ENCODE measurements at regions not wholly inside any gene's neighbourhood (a gene's known extent, or its start where the extent isn't known, plus 50 kb on each side); places are given as distances from the start of the nearest gene placed in this dataset.

DNA sequence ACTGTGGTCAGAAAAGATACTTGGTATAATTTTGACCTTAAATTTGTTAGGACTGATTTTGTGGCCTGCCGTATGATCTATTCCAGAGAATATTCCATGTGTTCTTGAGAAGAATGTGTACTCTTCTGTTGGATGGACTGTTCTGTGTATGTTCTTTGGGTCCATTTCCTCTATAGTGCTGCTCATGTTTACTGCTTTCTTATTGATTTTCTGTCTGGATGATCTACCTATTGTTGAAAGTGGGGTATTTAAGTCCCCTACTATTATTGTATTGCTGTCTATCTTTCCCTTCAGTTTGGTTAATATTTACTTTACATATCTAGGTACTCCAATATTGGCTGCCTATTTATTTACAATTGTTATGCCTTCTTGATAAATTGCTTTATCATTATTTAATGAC lies 298.4 kb downstream of the BCKDHB start:
- H3K36me3 ChIP-seq (ENCODE audit: insufficient read depth, low read length), result no peaks in the 10 kb centered on the region
- H3K27ac ChIP-seq, result no peak overlapping the region
- H3K4me3 ChIP-seq, result no peak overlapping the region
- TF ChIP-seq FOXP2 (optimal IDR thresholded peaks at IDR 0.05; ENCODE audit: control extremely low read depth, extremely low read length, insufficient read depth) (no peak), POLR2AphosphoS5 (IDR thresholded peaks at IDR 0.05; ENCODE audit: borderline replicate concordance, low read depth, low read length) (no peak), EZH2 (IDR thresholded peaks at IDR 0.05) (no peak)
- no peaks in the 10 kb centered on the region for H3K9me3 ChIP-seq (ENCODE audit: low read depth, low read length)
- no peak overlapping the region for H3K9ac ChIP-seq (ENCODE audit: insufficient read length)
- no peak for DNase-seq (ENCODE audit: low read depth, low spot score)

DNA sequence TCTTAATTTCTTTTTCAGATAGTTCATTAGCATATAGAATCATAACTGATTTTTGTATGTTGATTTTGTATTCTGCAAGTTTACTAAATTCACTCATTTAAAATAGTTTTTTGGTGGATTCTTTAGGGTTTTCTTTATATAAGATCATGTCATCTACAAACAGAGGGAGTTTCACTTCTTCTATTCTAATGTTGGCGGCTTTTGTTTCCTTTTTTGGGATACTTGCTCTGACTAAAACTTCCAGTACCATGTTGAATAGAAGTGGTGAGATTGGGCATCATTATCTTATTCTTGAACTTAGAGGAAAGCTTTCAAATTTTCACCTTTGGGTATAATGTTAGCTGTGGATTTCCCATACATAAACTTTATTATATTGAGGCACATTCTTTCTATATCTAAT lies 296.9 kb downstream of the BCKDHB start:
- TF ChIP-seq POLR2AphosphoS5 (IDR thresholded peaks at IDR 0.05; ENCODE audit: borderline replicate concordance, low read depth, low read length) (no peak), FOXP2 (optimal IDR thresholded peaks at IDR 0.05; ENCODE audit: control extremely low read depth, extremely low read length, insufficient read depth) (no peak), EZH2 (IDR thresholded peaks at IDR 0.05) (no peak)
- no peak for DNase-seq (ENCODE audit: low read depth, low spot score)

DNA sequence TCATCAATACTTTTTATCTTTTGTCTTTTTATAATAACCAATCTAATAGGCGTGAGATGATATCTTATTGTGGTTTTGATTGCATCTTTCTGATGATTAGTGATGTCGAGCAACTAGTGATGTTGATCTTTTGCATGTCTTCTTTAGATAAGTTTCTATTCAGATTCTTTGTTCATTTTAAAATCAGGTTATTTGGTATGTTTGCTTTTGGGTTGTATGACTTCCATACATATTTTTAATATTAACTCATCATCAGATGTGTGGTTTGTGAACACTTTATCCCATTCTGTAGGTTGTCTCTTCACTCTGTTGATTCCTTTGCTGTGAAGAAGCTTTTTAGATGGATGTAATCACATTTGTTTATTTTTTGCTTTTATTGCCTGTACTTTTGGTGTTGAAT lies 295.8 kb downstream of the BCKDHB start:
- Histone ChIP-seq H3K27ac (no peak overlapping the region), H3K36me3 (ENCODE audit: insufficient read depth, low read length) (no peaks in the 10 kb centered on the region), H3K9ac (ENCODE audit: insufficient read length) (no peak overlapping the region), H3K4me3 (no peak overlapping the region), H3K9me3 (ENCODE audit: low read depth, low read length) (no peaks in the 10 kb centered on the region)
- DNase-seq (ENCODE audit: low read depth, low spot score), result no peak
- TF ChIP-seq EZH2 (IDR thresholded peaks at IDR 0.05) (no peak), FOXP2 (optimal IDR thresholded peaks at IDR 0.05; ENCODE audit: control extremely low read depth, extremely low read length, insufficient read depth) (no peak), POLR2AphosphoS5 (IDR thresholded peaks at IDR 0.05; ENCODE audit: borderline replicate concordance, low read depth, low read length) (no peak)

More for the DNA sequence above, 296.9 kb downstream of the BCKDHB start:
- Histone ChIP-seq H3K9ac (ENCODE audit: insufficient read length) (no peak overlapping the region), H3K9me3 (ENCODE audit: low read depth, low read length) (no peaks in the 10 kb centered on the region), H3K36me3 (ENCODE audit: insufficient read depth, low read length) (no peaks in the 10 kb centered on the region), H3K4me3 (no peak overlapping the region), H3K27ac (no peak overlapping the region)
